GM18498 (cell line): ENCODE measurements at regions not wholly inside any gene's neighbourhood (a gene's known extent, or its start where the extent isn't known, plus 50 kb on each side); places are given as distances from the start of the nearest gene placed in this dataset.

Experiments used
- ATAC-seq: cut with Tn5 transposase; IDR thresholded peaks from one replicate; pipeline ENCODE4 v1.9.1; 2021; ENCODE audit warnings: mild to moderate bottlenecking, moderate library complexity; ENCODE audit not compliant: unreplicated experiment

- no peak for ATAC-seq
Measured at GRCh38 chr2:151157000-151157735, 104.5 kb downstream of the RBM43 start.

GRCh38 chr2:151156431-151156830 lies 105.2 kb downstream of the RBM43 start:
- ATAC-seq: no peak

- ATAC-seq: no peak
Measured at GRCh38 chr2:151153601-151154000, 108.1 kb downstream of the RBM43 start.

- ATAC-seq: no peak
Measured at GRCh38 chr2:151150331-151151320, 111.0 kb downstream of the RBM43 start.

- ATAC-seq: no peak
Measured at GRCh38 chr2:151138507-151138906, 123.2 kb downstream of the RBM43 start.

- no peak for ATAC-seq
Measured at GRCh38 chr2:151137526-151137925, 124.1 kb downstream of the RBM43 start.

- ATAC-seq: no peak
Measured at GRCh38 chr2:151120011-151120410, 141.7 kb downstream of the RBM43 start.

GRCh38 chr2:151119374-151119773 lies 142.3 kb downstream of the RBM43 start:
- ATAC-seq: no peak

GRCh38 chr2:151118269-151118668 lies 143.4 kb downstream of the RBM43 start:
- no peak for ATAC-seq

GRCh38 chr2:151114874-151115273 lies 146.8 kb downstream of the RBM43 start:
- no peak for ATAC-seq

GRCh38 chr2:151113318-151113717 lies 148.3 kb downstream of the RBM43 start:
- ATAC-seq: no peak

- no peak for ATAC-seq
Measured at GRCh38 chr2:151111599-151112278, 149.9 kb downstream of the RBM43 start.

- ATAC-seq: no peak
Measured at GRCh38 chr2:151106805-151107506, 154.7 kb downstream of the RBM43 start.

- no peak for ATAC-seq
Measured at GRCh38 chr2:151103551-151103950, 158.1 kb downstream of the RBM43 start.

GRCh38 chr2:151102226-151102625 lies 159.4 kb downstream of the RBM43 start:
- no peak for ATAC-seq

- no peak for ATAC-seq
Measured at GRCh38 chr2:151098841-151099240, 162.8 kb downstream of the RBM43 start.

- ATAC-seq: no peak
Measured at GRCh38 chr2:151097895-151098294, 163.8 kb downstream of the RBM43 start.

- ATAC-seq: no peak
Measured at GRCh38 chr2:151097128-151097527, 164.5 kb downstream of the RBM43 start.

GRCh38 chr2:151096235-151096634 lies 165.4 kb downstream of the RBM43 start:
- no peak for ATAC-seq

- ATAC-seq: no peak
Measured at GRCh38 chr2:151095463-151095862, 166.2 kb downstream of the RBM43 start.

GRCh38 chr2:151091583-151091982 lies 170.1 kb downstream of the RBM43 start:
- ATAC-seq: no peak
